GM18858 (cell line): ENCODE measurements at regions not wholly inside any gene's neighbourhood (a gene's known extent, or its start where the extent isn't known, plus 50 kb on each side); places are given as distances from the start of the nearest gene placed in this dataset.

Experiments used
- ATAC-seq: cut with Tn5 transposase; IDR thresholded peaks from one replicate; pipeline ENCODE4 v1.9.1; 2021; ENCODE audit not compliant: unreplicated experiment

GRCh38 chr3:43155464-43156121 is 49.7 kb upstream of the POMGNT2 start:
- ATAC-seq, result no peak
